ENCODE measurements at regions not wholly inside any gene's neighbourhood (a gene's known extent, or its start where the extent isn't known, plus 50 kb on each side); places are given as distances from the start of the nearest gene placed in this dataset.

DNA sequence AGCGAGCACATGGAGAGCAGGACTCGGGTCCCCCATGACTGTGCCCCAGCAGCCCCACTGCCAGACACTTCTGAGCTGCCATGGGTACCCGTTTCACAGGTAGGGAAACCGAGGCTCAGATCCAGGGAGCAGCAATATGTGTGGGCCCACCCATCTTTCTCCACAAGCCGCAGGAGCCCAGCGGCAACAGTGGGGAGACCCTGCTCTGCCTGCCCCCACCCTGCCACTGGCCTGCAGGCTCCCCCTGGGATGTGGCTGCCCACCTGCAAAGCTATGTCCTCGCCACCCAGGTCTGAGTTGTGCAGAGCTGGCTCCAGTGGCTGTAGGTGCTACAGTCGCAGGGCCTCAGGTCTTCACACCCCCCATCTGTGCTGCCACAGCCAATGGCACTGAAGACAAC is 50.6 kb upstream of the C1QTNF9B start:
- TF ChIP-seq, protein P1, sequence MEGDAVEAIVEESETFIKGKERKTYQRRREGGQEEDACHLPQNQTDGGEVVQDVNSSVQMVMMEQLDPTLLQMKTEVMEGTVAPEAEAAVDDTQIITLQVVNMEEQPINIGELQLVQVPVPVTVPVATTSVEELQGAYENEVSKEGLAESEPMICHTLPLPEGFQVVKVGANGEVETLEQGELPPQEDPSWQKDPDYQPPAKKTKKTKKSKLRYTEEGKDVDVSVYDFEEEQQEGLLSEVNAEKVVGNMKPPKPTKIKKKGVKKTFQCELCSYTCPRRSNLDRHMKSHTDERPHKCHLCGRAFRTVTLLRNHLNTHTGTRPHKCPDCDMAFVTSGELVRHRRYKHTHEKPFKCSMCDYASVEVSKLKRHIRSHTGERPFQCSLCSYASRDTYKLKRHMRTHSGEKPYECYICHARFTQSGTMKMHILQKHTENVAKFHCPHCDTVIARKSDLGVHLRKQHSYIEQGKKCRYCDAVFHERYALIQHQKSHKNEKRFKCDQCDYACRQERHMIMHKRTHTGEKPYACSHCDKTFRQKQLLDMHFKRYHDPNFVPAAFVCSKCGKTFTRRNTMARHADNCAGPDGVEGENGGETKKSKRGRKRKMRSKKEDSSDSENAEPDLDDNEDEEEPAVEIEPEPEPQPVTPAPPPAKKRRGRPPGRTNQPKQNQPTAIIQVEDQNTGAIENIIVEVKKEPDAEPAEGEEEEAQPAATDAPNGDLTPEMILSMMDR (IDR thresholded peaks at IDR 0.05; ENCODE audit: poor library complexity, severe bottlenecking), result no peak
- Histone ChIP-seq H3K4me1 (ENCODE audit: insufficient read depth, poor library complexity, severe bottlenecking) (no peaks in the 10 kb centered on the region), H3K27ac (ENCODE audit: poor library complexity, severe bottlenecking) (no peak overlapping the region), H3K27me3 (ENCODE audit: insufficient read depth, poor library complexity, severe bottlenecking) (no peaks in the 10 kb centered on the region), H3K36me3 (ENCODE audit: low read depth) (no peaks in the 10 kb centered on the region), H3K4me3 (ENCODE audit: severe bottlenecking) (no peak overlapping the region), H3K9me3 (ENCODE audit: severe bottlenecking) (no peaks in the 10 kb centered on the region)
- no peak for DNase-seq (ENCODE audit: low spot score)
- no peak for ATAC-seq (ENCODE audit: low read depth)

DNA sequence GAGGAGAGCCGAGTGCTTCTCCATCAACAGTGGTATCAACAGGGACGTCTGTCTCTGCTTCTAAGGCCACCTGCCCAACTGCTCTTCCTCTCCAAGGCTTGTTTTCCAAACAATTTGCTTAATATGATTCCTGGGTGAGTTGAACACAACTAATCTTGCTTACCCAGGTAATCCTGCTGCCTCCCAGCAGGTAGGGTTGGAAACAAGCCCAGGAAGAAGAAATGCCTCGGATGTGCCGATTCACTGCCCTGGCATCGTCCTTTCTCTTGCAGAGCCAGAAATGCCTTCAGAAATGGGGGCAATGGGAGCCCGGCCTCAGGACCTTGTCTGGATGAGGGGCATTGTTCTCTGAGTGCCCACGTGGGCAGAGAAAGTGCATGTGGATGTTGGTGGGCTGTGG is 51.9 kb upstream of the C1QTNF9B start:
- H3K36me3 ChIP-seq (ENCODE audit: low read depth), result no peaks in the 10 kb centered on the region
- no peaks in the 10 kb centered on the region for H3K4me1 ChIP-seq (ENCODE audit: insufficient read depth, poor library complexity, severe bottlenecking)
- no peak overlapping the region for H3K4me3 ChIP-seq (ENCODE audit: severe bottlenecking)
- no peak overlapping the region for H3K27ac ChIP-seq (ENCODE audit: poor library complexity, severe bottlenecking)
- H3K27me3 ChIP-seq (ENCODE audit: insufficient read depth, poor library complexity, severe bottlenecking), result no peaks in the 10 kb centered on the region
- ATAC-seq (ENCODE audit: low read depth) (no peak), DNase-seq (ENCODE audit: low spot score) (no peak)
- TF ChIP-seq, protein P1 (IDR thresholded peaks at IDR 0.05; ENCODE audit: poor library complexity, severe bottlenecking), result no peak
- H3K9me3 ChIP-seq (ENCODE audit: severe bottlenecking), result no peaks in the 10 kb centered on the region

DNA sequence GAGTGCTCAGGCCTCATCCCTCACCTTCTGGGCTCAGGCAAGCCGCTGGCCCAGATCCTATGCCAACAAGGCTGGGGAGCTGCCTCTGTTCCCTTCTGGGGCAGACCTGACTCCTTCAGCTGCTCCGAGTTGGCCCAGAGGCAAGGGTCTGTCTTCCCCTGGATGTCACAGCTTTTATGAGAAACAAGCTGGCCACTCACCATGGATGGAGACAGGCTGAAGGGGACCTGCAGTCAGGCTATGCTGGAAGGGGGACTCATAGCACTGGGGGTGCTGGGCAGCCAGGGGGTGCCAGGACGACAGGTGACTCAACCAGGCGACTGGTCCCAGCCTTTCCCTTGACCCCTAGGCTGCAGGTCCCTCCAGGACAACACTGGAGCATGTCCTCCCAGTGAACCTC is 52.4 kb upstream of the C1QTNF9B start:
- TF ChIP-seq, protein P1 (IDR thresholded peaks at IDR 0.05; ENCODE audit: poor library complexity, severe bottlenecking), result no peak
- Histone ChIP-seq H3K4me3 (ENCODE audit: severe bottlenecking) (no peak overlapping the region), H3K4me1 (ENCODE audit: insufficient read depth, poor library complexity, severe bottlenecking) (no peaks in the 10 kb centered on the region), H3K9me3 (ENCODE audit: severe bottlenecking) (no peaks in the 10 kb centered on the region), H3K27me3 (ENCODE audit: insufficient read depth, poor library complexity, severe bottlenecking) (no peaks in the 10 kb centered on the region), H3K27ac (ENCODE audit: poor library complexity, severe bottlenecking) (no peak overlapping the region), H3K36me3 (ENCODE audit: low read depth) (no peaks in the 10 kb centered on the region)
- ATAC-seq (ENCODE audit: low read depth) (no peak), DNase-seq (ENCODE audit: low spot score) (no peak)

DNA sequence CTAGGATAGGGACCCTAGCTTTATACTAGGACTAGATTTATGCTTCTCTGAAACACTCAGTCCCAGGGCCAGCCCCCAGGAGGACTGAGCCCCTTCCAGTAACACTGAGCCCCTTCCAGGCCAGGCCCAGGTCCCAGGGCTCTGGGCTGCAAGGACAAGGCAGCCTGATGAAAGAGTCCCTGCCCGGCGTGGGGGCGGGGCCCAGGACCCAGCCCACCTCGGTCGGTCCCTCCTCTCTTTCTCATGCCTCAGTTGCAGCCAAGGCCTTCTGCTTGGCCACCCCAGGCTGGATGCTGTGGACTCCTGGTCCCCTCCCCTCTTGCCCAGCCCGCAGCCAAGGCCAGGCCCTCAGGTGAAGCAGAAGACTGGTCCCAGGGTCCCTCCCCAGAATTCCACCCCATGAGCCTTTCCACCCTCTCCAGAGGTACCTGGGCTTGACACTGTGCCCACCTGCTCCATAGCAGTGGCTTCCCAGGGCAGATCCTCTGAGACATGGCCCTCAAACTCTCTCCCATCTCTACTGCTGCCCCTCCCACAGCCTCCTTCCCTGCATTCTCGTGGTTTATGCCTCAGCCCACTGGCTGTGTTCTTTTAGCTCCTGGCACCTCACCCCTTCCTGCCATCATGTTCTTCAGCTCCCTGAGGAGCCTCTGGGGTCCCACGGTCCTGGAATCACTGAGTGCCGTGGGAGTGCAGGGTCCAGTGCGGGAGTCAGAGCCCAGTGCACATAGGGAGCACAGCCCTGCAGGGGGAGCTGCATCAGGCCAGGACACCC is 53.6 kb upstream of the C1QTNF9B start:
- no peak overlapping the region for H3K4me3 ChIP-seq (ENCODE audit: severe bottlenecking)
- no peaks in the 10 kb centered on the region for H3K36me3 ChIP-seq (ENCODE audit: low read depth)
- ATAC-seq (ENCODE audit: low read depth) (no peak), DNase-seq (ENCODE audit: low spot score) (no peak)
- TF ChIP-seq, protein P1 (IDR thresholded peaks at IDR 0.05; ENCODE audit: poor library complexity, severe bottlenecking), result no peak
- H3K9me3 ChIP-seq (ENCODE audit: severe bottlenecking), result no peaks in the 10 kb centered on the region
- peaks cover 5% of the 10 kb centered on the region for H3K4me1 ChIP-seq (ENCODE audit: insufficient read depth, poor library complexity, severe bottlenecking)
- H3K27ac ChIP-seq (ENCODE audit: poor library complexity, severe bottlenecking), result no peak overlapping the region
- H3K27me3 ChIP-seq (ENCODE audit: insufficient read depth, poor library complexity, severe bottlenecking), result no peaks in the 10 kb centered on the region

DNA sequence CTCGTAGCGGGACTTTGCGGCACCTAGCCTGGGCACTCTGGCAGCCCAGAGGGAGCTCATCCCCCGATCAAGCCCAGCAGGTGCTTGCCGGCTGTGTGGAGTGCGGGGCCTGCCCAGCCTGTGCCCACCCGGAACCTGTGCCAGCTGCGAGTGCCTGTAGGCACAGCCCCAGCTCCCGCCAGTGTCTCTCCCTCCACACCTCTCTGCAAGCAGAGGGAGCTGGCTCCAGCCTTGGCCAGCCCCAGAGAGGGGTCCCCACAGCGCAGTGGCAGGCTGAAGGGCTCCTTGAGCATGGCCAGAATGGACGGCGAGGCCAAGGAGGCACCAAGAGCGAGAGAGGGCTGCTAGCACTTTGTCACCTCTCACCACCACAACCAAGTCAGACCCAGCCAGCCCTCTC is 55.5 kb upstream of the C1QTNF9B start:
- Histone ChIP-seq H3K36me3 (ENCODE audit: low read depth) (no peaks in the 10 kb centered on the region), H3K27ac (ENCODE audit: poor library complexity, severe bottlenecking) (no peak overlapping the region), H3K27me3 (ENCODE audit: insufficient read depth, poor library complexity, severe bottlenecking) (no peaks in the 10 kb centered on the region), H3K4me3 (ENCODE audit: severe bottlenecking) (no peak overlapping the region), H3K9me3 (ENCODE audit: severe bottlenecking) (no peaks in the 10 kb centered on the region), H3K4me1 (ENCODE audit: insufficient read depth, poor library complexity, severe bottlenecking) (peaks cover 17% of the 10 kb centered on the region)
- ATAC-seq (ENCODE audit: low read depth) (no peak), DNase-seq (ENCODE audit: low spot score) (no peak)
- TF ChIP-seq, protein P1 (IDR thresholded peaks at IDR 0.05; ENCODE audit: poor library complexity, severe bottlenecking), result no peak

All from RWPE2 (cell line).